HG03354 (cell line): ENCODE measurements at regions not wholly inside any gene's neighbourhood (a gene's known extent, or its start where the extent isn't known, plus 50 kb on each side); places are given as distances from the start of the nearest gene placed in this dataset.
"Not testable (repeated sequence)": the region's sequence is repeated elsewhere in the genome, so short reads cannot be mapped to it uniquely, and the experiment has no call there.

ENCODE experiments used
- ATAC-seq: cut with Tn5 transposase; IDR thresholded peaks from one replicate; pipeline ENCODE4 v1.9.1; 2021; ENCODE audit warnings: mild to moderate bottlenecking; ENCODE audit not compliant: unreplicated experiment, poor library complexity, severe bottlenecking

GRCh38 chr16:52123061-52123839 is 423.7 kb downstream of the TOX3 start:
- ATAC-seq = no peak

GRCh38 chr16:52117171-52117570 is 429.8 kb downstream of the TOX3 start:
- ATAC-seq = no peak

DNA sequence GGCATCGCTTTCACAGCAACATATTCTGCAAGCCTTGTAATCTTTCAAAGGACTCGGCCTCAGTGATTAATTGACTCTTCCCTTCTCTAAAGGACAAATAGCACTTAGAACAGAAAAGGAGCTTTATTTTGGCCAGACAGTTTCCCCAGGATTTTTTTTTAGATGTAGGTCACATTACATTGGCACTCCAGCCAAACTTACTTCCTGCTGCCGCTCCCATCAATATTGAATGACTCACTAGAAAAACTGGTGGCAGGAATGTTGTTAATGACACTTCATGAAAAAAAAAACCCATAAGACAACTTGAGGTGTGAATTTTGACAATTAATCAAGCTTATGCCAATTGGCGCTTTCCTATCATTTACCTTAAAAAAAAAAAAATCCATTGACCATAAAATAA is 432.6 kb downstream of the TOX3 start:
- no peak for ATAC-seq

- ATAC-seq = no peak
Observed at GRCh38 chr16:52113533-52114183, 433.3 kb downstream of the TOX3 start.

DNA sequence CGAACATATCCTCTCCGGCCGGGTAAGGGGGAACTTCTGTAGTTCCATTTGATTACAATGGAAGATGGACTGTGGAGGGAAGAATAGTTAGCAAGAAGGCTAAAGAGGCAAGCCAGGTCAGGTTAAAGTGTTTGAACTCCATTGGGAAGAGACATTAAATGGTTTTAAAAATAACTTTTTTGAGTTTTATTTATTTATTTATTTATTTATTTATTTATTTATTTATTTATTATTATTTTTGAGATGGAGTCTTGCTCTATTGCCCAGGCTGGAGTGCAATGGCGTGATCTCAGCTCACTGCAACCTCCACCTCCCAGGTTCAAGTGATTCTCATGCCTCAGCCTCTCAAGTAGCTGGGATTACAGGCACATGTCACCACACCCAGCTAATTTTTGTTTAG is 441.9 kb downstream of the TOX3 start:
- not testable (repeated sequence) for ATAC-seq

GRCh38 chr16:52103791-52104190 is 443.2 kb downstream of the TOX3 start:
- no peak for ATAC-seq

DNA sequence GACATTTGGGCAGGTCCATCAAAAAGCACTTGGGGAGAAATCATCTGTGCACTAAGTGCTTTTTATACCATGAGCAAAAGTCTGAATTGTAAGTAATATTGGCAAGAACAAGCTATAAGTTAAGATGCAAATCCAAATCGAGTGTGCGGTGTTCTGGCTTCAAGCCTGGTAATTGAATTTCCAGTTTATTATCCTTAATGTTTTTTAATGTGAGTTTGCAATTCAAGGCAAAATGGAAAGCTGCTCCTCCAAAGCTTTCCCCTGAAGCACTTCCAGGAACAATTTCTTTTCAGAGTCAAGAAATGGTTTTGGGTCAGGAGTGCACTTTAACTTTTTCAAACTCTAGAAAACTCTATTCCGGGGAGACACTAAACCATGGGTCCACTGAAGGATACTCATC is 445.7 kb downstream of the TOX3 start:
- ATAC-seq = no peak

DNA sequence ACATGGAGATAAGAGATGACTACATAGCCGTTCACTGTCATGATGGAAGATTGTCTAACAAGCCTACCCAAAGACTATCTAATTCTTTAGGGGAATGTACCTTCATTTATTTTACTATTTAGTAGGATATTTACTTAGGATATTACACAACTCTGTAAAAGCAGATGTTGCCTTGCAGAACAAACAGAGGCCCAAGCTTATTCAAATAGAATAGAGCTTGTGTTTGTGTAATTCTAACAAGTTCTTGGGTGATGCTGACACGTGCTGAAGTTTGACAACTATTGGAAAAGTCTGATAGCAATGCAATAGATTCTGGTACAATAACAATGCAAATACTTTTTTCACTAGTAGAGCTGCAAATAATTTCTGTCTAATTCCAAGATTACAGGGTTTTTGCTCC is 447.6 kb downstream of the TOX3 start:
- no peak for ATAC-seq

GRCh38 chr16:52095471-52095870 is 451.5 kb downstream of the TOX3 start:
- ATAC-seq = no peak

DNA sequence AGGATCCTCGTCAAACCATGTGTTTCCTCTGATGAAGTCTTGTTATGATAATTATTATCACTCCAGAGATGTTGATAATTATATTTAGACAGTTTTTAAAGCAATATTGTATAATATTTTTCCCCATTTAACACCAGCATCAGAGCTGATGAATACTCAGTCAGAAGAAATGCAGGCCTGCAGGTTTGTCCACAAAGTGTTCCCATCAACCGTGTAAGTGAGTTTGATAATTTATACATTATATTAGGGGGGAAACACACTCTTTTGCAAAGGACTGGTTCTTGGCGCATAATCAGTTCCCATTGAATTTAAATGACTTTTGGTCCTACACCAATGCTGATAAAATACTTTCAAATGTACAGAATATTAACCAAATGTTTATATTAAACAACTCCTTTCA is 454.8 kb downstream of the TOX3 start:
- no peak for ATAC-seq

- no peak for ATAC-seq
Observed at GRCh38 chr16:52090080-52090479, 456.9 kb downstream of the TOX3 start.

GRCh38 chr16:52089476-52089875 is 457.5 kb downstream of the TOX3 start:
- no peak for ATAC-seq

- ATAC-seq = no peak
Observed at GRCh38 chr16:52086901-52087300, 460.0 kb downstream of the TOX3 start.

DNA sequence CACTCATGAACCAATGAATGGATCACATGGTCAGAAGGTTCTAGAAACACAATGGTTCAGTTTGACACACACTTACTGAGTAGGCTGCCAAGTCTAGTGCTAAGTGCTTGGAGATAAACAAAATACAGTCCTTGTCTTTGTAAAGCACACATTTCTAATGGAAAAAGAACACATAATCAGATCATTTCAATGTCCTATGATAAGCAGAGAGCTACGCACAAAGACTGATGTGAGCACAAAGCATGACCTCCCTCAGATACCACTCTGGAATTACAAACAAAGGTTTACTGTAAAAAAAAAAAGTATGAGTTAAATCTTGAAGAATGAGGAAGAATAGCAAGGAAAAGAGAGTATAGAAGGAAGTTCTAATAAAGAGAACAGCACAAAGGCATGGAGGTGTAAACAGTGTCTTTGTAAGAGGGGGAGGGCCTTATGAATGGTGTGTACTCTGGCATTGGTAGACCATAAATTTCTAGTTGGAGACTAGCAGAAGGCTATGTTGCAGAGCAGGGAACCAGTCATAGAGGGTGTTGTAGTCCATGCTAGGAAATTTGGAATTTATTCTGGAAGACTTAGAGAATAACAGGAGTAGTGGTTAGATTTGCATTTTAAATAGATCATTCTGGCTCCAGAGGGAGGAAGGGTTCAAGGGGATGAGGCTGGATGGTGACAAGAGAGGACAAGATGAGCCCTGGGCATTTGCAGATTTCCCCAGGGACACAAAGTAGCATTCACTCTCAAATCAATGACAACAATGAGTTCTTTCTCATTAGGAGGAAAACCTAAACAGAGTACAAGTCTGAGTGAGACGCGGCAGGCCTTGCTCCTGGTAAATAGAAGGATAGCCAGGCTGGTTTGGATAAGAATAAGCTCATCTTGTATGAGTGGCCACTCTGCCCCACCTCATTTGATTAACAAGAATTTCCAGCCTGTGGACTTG is 468.0 kb downstream of the TOX3 start:
- ATAC-seq = no peak

DNA sequence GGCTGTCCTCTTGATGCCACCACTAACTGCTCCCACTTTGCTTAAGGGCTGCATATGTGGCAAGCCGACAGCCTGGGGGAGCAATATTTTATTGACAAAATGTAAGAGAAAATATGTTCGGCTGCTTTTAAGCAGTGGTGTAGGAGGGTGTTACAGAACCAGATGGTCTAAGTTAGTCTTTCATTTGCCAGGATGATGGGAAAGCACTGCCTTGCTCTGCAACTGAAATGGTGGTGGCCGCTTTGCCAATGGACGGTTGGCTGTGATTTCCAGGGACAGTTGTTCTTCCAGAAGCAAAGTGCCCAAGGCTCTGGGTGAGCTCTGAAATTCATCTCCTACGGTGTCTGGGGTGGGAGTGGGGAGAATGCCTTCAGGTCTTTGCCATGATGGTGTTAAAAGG is 469.3 kb downstream of the TOX3 start:
- no peak for ATAC-seq

DNA sequence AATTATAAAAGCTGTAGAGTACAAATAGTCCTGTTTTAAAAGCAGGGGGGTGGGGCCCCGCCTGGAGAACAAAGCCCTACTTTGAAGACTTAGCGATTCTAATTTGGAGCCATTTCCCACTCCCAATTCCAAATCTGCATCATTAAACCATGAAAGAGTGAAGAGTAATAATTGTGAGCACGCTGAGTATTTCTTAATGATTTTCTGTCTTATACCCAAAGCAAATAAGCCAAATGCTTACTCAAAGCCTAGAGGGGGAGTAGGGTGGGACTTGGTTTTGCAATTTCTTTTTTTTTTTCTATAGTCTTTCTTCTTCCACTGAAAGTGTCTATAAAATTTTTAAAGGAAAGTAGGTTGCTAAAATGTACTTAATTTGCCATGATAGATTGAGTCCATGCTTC is 470.1 kb downstream of the TOX3 start:
- no peak for ATAC-seq

DNA sequence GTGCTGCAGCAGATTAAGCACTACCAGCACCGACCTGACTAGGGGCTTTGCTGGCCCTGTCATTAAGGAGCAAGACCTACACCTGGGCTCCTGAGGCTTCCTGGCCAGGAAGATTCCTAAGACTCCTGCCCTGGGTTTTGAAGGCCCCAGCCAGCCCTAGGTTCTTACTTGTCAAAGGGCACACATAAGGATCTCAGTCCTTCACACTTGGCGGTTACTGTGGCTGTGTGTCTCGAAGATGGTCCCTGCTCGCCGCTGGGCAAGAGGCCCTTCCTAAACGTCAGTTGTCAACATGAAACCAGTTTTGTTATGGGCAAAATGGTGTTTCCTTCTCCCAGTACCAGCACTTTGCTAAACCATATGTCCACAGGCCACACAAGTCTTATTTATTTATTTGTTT is 470.6 kb downstream of the TOX3 start:
- ATAC-seq = no peak

DNA sequence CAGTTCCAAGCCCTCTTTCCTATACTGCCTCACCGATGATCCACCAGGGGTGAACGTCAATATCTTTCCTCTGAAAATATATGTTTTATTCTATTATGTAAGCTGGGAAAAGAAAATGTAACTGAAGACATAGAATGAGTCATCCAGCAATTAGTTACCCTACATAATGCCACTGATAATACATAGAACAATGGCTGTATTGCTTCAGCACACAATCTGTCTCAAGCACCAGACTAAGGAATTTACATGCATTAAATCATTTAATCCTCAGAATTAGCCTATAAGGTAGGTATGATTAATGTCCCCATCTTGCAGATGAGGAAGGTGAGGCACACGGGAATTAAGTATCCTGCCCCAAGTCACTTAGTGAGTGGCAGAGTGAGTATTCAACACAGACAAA is 472.8 kb downstream of the TOX3 start:
- no peak for ATAC-seq

DNA sequence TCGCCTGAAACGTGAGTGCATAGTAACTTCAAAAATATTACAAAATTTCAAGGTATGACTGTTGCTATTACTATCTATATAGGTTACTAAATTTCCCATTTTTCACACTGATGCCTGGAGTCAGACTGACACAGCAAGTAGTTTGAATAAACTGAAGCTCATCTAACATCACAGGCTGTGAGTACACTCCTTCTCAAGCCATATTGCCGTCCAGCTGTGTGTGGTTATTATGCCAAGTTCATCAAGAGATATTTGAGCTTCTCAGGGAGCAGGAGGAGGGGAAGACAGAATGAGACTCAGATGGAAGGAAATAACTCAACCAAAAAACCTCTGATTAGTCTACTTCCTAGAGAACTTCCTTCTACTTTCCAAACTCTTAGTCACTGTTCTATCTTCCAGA is 473.9 kb downstream of the TOX3 start:
- ATAC-seq = no peak

DNA sequence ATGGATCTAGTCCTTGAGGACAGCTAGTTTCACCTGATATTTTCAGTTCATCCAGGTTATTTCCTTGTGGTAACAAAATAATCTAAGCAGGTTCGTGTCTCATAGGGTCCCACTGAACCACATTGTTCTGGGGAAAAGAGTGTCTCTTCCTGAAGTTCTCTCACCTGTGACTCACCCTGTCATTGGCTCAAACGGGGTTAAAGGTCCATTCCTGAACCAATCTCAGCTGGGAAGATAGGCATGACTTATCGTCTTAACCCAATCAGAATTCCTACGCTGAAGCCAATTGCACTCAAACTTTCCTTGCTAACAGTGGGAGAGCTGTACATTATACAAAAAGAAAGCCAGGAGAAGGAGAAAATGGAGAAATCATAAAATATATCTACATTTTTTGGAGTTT is 475.8 kb downstream of the TOX3 start:
- no peak for ATAC-seq
